Astrocyte (in vitro differentiated cells and primary cell): ENCODE measurements at regions not wholly inside any gene's neighbourhood (a gene's known extent, or its start where the extent isn't known, plus 50 kb on each side); places are given as distances from the start of the nearest gene placed in this dataset.

ENCODE experiments used
- DNase-seq: peaks from one replicate; pipeline ENCODE4 v3.0.0-alpha.2; 2010; ENCODE audit warnings: low read depth
- FAIRE-seq: peaks from 2 replicates; lab custom pipeline; 2011; peaks lifted over from hg19 to GRCh38; lab: Jason Lieb, UNC
- H2AFZ ChIP-seq: 2 replicates; pipeline ENCODE4 v1.6.0; 2012; ENCODE audit warnings: low read depth, low read length, inconsistent platforms
- H3K27ac ChIP-seq: 2 replicates; pipeline ENCODE4 v1.5.1; 2011; ENCODE audit warnings: low read depth, low read length, inconsistent platforms
- H3K27me3 ChIP-seq: 2 replicates; pipeline ENCODE4 v1.6.0; 2011; ENCODE audit warnings: low read length, inconsistent platforms; ENCODE audit not compliant: insufficient read depth
- H3K36me3 ChIP-seq: 2 replicates; pipeline ENCODE4 v1.5.1; 2011; ENCODE audit warnings: low read length, inconsistent platforms; ENCODE audit not compliant: insufficient read depth
- H3K4me1 ChIP-seq: 2 replicates; pipeline ENCODE4 v1.5.1; 2011; ENCODE audit warnings: low read length, inconsistent platforms; ENCODE audit not compliant: insufficient read depth
- H3K4me2 ChIP-seq: 2 replicates; pipeline ENCODE4 v1.6.0; 2012; ENCODE audit warnings: low read length, inconsistent platforms
- H3K4me3 ChIP-seq: 2 replicates; pipeline ENCODE4 v1.5.1; 2011; ENCODE audit warnings: low read depth, mild to moderate bottlenecking, low read length, inconsistent platforms; ENCODE audit not compliant: insufficient read depth
- H3K79me2 ChIP-seq: 2 replicates; pipeline ENCODE4 v1.6.0; 2012; ENCODE audit warnings: mild to moderate bottlenecking, low read length, inconsistent platforms; ENCODE audit not compliant: insufficient read depth
- H3K9ac ChIP-seq: 2 replicates; pipeline ENCODE4 v1.6.0; 2012; ENCODE audit warnings: mild to moderate bottlenecking, low read length, inconsistent platforms
- H3K9me3 ChIP-seq: 2 replicates; pipeline ENCODE4 v1.5.1; 2012; ENCODE audit warnings: low read depth, mild to moderate bottlenecking, low read length, inconsistent platforms; ENCODE audit not compliant: insufficient read depth
- H4K20me1 ChIP-seq: 2 replicates; pipeline ENCODE4 v1.6.0; 2012; ENCODE audit warnings: low read length, inconsistent platforms; ENCODE audit not compliant: insufficient read depth
- H3K27ac Mint-ChIP-seq: one replicate; pipeline ENCODE4 v1.8.0; 2021; ENCODE audit warnings: mild to moderate bottlenecking, mixed read lengths; ENCODE audit not compliant: unreplicated experiment
- H3K27me3 Mint-ChIP-seq: one replicate; pipeline ENCODE4 v1.8.0; 2021; ENCODE audit warnings: low read depth, mixed read lengths; ENCODE audit not compliant: unreplicated experiment
- H3K36me3 Mint-ChIP-seq: one replicate; pipeline ENCODE4 v1.8.0; 2021; ENCODE audit warnings: low read depth, mixed read lengths; ENCODE audit not compliant: unreplicated experiment
- H3K4me1 Mint-ChIP-seq: one replicate; pipeline ENCODE4 v1.8.0; 2021; ENCODE audit warnings: low read depth, mixed read lengths; ENCODE audit not compliant: unreplicated experiment
- H3K4me3 Mint-ChIP-seq: one replicate; pipeline ENCODE4 v1.8.0; 2021; ENCODE audit warnings: mild to moderate bottlenecking, moderate library complexity, mixed read lengths; ENCODE audit not compliant: unreplicated experiment
- H3K9me3 Mint-ChIP-seq: one replicate; pipeline ENCODE4 v1.8.0; 2021; ENCODE audit warnings: mild to moderate bottlenecking, mixed read lengths; ENCODE audit not compliant: unreplicated experiment
- EZH2 ChIP-seq: IDR thresholded peaks from 2 replicates; pipeline ENCODE4 v1.6.1; 2012; ENCODE audit warnings: mild to moderate bottlenecking, low read length, inconsistent platforms; ENCODE audit not compliant: insufficient read depth
- TF ChIP-seq, protein P1 (sequence below): IDR thresholded peaks from 2 replicates; pipeline ENCODE4 v1.5.1; 2011; ENCODE audit warnings: low read depth, mild to moderate bottlenecking, inconsistent platforms, low read length, moderate library complexity; ENCODE audit not compliant: insufficient read depth

DNA sequence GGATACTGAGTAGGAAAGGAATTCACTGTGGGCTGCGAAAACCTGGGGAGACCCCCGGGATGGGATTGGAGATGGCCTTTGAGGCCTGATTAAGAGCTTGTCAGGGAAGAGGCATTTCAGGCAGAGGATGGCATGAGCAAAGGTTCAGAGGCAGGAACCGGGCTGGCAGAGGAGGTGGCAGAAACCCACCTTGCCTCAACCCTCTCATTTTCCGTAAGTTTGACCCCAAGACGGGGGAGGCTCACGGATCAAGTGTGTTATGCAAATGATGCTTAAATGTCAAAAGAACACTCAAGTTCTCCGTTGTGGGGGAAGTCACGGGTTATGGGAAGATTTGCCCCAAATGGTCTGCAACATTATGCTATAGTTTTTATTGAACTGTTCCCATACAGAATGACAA is 88.3 kb downstream of the MYCN start:
- no peak overlapping the region for H3K4me3 Mint-ChIP-seq
- H3K9me3 ChIP-seq = peaks cover 2% of the 10 kb centered on the region

DNA sequence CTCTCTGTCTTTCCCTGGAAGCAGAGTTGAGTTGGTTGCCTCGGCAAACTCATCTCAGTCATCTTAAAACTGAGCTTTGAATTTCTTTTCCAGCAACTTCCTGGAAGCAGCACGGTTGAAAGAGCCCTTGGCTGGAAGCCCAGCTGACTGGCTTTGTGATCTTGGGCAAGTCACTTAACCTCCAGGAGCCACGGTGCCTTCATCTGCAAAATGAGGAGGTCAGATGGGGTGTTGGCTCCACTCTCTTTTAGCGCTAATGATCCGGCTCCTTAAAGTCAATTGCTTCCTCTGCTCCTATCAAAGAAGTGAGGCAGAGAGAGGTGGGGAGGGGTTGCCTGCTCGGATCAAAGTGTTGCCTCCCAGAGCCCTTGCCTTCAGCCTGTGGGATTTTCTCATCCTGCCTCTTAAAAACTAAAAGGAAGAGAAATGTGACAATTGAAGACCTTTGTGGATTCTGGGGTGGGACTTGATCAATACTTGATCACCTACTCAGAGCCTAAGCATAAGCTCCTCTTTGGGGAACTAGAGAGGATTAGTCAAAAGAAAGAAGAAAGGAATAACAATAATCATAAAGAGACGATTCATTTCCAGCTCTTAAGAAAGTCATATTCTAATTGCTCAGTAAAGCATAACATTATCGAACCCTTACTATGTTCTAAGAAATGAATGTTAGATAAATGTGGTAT is 86.6 kb downstream of the MYCN start:
- DNase-seq (no peak), FAIRE-seq (no peak)
- no peaks in the 10 kb centered on the region for H3K9me3 Mint-ChIP-seq

More for the DNA sequence above, 88.3 kb downstream of the MYCN start:
- Histone ChIP-seq H4K20me1 (no peaks in the 10 kb centered on the region), H3K27ac (no peak overlapping the region), H2AFZ (no peak overlapping the region), H3K4me3 (no peak overlapping the region), H3K36me3 (no peaks in the 10 kb centered on the region), H3K9ac (no peak overlapping the region), H3K79me2 (no peaks in the 10 kb centered on the region), H3K27me3 (no peaks in the 10 kb centered on the region), H3K4me1 (no peaks in the 10 kb centered on the region), H3K4me2 (no peak overlapping the region)
- no peaks in the 10 kb centered on the region for H3K4me1 Mint-ChIP-seq
- no peaks in the 10 kb centered on the region for H3K36me3 Mint-ChIP-seq
- no peak for TF ChIP-seq EZH2
- TF ChIP-seq, protein P1, sequence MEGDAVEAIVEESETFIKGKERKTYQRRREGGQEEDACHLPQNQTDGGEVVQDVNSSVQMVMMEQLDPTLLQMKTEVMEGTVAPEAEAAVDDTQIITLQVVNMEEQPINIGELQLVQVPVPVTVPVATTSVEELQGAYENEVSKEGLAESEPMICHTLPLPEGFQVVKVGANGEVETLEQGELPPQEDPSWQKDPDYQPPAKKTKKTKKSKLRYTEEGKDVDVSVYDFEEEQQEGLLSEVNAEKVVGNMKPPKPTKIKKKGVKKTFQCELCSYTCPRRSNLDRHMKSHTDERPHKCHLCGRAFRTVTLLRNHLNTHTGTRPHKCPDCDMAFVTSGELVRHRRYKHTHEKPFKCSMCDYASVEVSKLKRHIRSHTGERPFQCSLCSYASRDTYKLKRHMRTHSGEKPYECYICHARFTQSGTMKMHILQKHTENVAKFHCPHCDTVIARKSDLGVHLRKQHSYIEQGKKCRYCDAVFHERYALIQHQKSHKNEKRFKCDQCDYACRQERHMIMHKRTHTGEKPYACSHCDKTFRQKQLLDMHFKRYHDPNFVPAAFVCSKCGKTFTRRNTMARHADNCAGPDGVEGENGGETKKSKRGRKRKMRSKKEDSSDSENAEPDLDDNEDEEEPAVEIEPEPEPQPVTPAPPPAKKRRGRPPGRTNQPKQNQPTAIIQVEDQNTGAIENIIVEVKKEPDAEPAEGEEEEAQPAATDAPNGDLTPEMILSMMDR = no peak
- H3K27me3 Mint-ChIP-seq = peaks cover 18% of the 10 kb centered on the region
- no peak for FAIRE-seq
- no peak for DNase-seq
- H3K9me3 Mint-ChIP-seq = no peaks in the 10 kb centered on the region
- H3K27ac Mint-ChIP-seq = no peak overlapping the region

More for the DNA sequence above, 86.6 kb downstream of the MYCN start:
- Mint-ChIP-seq H3K27ac (no peak overlapping the region), H3K27me3 (peaks cover 25% of the 10 kb centered on the region), H3K36me3 (no peaks in the 10 kb centered on the region), H3K4me1 (no peaks in the 10 kb centered on the region), H3K4me3 (no peak overlapping the region)
- H3K4me2 ChIP-seq = no peak overlapping the region
- H3K36me3 ChIP-seq = no peaks in the 10 kb centered on the region
- H3K79me2 ChIP-seq = no peaks in the 10 kb centered on the region
- H3K4me1 ChIP-seq = no peaks in the 10 kb centered on the region
- no peak overlapping the region for H3K4me3 ChIP-seq
- H3K27ac ChIP-seq = no peak overlapping the region
- no peak overlapping the region for H2AFZ ChIP-seq
- no peak overlapping the region for H3K9ac ChIP-seq
- TF ChIP-seq EZH2 = no peak
- TF ChIP-seq, protein P1 = no peak
- peaks cover 2% of the 10 kb centered on the region for H3K9me3 ChIP-seq
- no peaks in the 10 kb centered on the region for H4K20me1 ChIP-seq
- H3K27me3 ChIP-seq = no peaks in the 10 kb centered on the region
